CD1c-positive myeloid dendritic cell (primary cell): ENCODE measurements at regions not wholly inside any gene's neighbourhood (a gene's known extent, or its start where the extent isn't known, plus 50 kb on each side); places are given as distances from the start of the nearest gene placed in this dataset.
"Not testable (repeated sequence)": the region's sequence is repeated elsewhere in the genome, so short reads cannot be mapped to it uniquely, and the experiment has no call there.

Source experiments
- DNase-seq: peaks from one replicate; pipeline ENCODE4 v3.0.0-alpha.2; 2016; ENCODE audit errors: extremely low spot score

DNA sequence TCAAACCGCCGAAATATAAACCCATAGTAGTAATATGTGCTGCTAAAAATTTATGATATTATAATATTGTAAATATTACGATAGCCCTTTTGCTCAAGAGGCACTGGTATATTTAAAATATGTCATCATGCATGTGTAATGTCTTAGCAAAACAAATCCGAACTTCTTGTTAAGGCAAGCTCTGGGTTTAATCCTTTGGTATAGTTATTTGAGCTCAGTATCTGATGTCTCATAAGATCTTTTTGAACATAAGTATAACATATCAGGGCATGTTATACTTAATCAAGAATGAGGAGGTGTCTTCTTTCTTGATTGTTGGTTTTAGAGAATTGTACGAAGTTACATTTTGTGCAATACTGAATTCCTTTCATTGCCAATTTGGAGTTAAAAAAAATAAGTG is 154.1 kb upstream of the CBLB start:
- DNase-seq, result no peak

GRCh38 chr3:106025151-106025722 is 156.4 kb upstream of the CBLB start:
- no peak for DNase-seq

- DNase-seq, result no peak
These were observed 161.3 kb upstream of the CBLB start for GRCh38 chr3:106029954-106030626.

- DNase-seq, result no peak
These were observed 161.8 kb upstream of the CBLB start for GRCh38 chr3:106030627-106030963.

- DNase-seq, result no peak
These were observed 163.7 kb upstream of the CBLB start for GRCh38 chr3:106032479-106032878.

GRCh38 chr3:106033654-106034053 is 164.8 kb upstream of the CBLB start:
- no peak for DNase-seq

DNA sequence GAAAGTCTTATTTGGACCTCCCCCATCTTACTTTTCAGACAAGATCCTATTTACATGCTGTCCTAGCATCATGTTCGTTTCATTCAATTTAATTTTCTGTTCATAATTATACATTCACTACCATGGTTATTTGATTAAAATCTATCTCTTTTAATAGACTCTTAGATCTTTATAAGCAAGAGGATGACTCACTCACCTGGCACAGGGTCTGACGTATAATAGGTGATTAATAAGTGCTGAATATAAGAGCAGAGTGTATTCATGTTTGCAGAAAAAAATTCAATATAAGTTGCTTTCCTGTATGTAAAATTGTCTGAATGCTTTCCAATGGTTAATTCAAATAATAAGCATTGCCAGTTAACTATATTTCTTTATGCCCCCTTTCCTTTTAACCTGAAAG is 165.5 kb upstream of the CBLB start:
- no peak for DNase-seq

GRCh38 chr3:106035619-106036018 is 166.8 kb upstream of the CBLB start:
- no peak for DNase-seq

DNA sequence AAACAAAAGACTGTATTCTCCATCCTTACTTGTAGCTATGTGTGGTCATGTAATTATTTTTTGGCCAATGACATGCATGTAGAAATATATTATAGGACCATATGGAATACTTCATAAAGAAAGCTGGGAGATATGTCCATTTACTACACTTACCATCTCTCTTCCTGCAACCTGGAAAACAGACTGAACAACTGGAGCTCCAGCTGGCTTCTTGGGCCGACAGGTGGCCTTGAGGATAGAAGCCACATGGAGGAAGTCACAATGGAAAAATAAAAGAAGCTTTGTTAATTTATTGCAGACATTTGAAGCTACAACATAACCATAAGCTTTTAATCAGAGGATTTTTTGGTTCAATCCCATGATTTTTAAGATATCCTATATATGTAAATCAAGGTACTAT is 167.9 kb upstream of the CBLB start:
- no peak for DNase-seq

- no peak for DNase-seq
These were observed 178.4 kb upstream of the CBLB start for GRCh38 chr3:106047221-106047620.

GRCh38 chr3:106048946-106049481 is 180.2 kb upstream of the CBLB start:
- DNase-seq, result no peak

- DNase-seq, result no peak
These were observed 181.0 kb upstream of the CBLB start for GRCh38 chr3:106049821-106050220.

DNA sequence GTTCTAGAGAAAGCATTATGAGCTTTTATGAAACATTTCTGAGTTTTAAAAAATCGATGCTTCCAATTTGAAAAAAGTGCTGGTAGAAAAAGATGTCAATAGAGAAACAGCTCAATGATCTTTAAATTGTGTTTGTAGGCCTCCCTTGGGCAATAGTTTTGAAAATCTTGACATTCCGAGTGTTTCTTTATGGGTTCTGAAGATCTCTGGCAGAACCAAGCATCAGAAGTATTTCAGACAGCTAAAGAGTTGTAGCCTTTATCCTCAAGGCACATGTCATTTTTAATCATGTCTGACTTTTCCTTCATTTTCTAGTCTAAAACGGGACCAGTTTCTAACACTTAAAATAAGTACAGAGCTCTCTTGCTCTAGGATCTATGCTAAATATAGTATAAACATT is 188.1 kb upstream of the CBLB start:
- DNase-seq, result no peak

- DNase-seq, result no peak
These were observed 189.7 kb upstream of the CBLB start for GRCh38 chr3:106058475-106058874.

- DNase-seq, result no peak
These were observed 191.2 kb upstream of the CBLB start for GRCh38 chr3:106059953-106060517.

DNA sequence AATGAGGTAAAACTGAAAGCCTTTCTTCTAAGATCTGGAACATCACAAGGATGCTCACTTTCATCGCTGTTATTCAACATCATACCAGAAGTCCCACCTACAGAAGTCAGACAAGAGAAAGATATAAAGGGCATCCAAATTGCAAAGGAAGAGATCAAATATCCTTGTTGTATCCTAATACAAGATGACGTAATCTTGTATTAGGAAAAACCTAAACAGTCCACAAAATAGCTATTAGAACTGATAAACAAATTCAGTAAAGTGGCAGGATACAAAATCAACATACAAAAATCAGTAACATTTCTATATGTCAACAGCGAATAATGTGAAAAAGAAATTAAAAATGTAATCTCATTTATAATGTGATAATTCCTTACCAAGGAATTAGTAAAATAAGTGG is 195.1 kb upstream of the CBLB start:
- DNase-seq, result no peak

- no peak for DNase-seq
These were observed 197.0 kb upstream of the CBLB start for GRCh38 chr3:106065831-106066230.

- no peak for DNase-seq
These were observed 198.9 kb upstream of the CBLB start for GRCh38 chr3:106067711-106068110.

- DNase-seq, result no peak
These were observed 199.6 kb upstream of the CBLB start for GRCh38 chr3:106068381-106068780.

DNA sequence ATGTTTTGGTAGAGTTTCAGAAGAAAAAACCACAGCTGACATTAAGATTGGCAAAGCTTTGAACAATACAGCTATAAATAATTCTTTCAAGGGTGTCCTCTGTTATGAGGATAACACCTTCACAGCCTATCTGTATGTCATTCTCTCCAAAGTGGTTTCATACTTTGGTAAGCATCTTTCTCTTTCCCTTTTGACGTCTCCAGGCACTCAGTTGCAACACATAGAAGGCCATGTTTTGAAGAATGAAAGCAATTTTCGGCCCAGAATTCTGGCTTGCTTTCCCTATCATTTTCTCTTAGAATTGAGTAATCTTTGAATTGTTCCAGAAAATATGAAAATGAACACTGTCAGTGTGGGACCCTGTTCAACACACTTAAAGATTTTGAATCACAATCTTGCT is 200.0 kb upstream of the CBLB start:
- no peak for DNase-seq

- DNase-seq, result no peak
These were observed 201.4 kb upstream of the CBLB start for GRCh38 chr3:106070187-106070586.

- DNase-seq, result no peak
These were observed 202.5 kb upstream of the CBLB start for GRCh38 chr3:106071306-106071705.

DNA sequence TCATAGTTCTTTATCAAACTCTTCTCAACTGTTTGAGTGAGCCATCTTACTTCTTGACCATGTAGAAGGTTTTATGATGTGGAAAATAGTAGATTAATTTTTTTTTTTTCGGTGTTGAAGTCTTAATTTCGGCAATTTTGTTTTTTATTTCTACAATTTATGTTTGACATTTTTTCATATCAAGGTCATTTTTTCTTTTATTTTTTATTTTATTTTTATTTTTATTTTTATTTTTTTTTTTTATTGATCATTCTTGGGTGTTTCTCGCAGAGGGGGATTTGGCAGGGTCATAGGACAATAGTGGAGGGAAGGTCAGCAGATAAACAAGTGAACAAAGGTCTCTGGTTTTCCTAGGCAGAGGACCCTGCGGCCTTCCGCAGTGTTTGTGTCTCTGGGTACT is 203.8 kb upstream of the CBLB start:
- DNase-seq, result not testable (repeated sequence)

- not testable (repeated sequence) for DNase-seq
These were observed 205.0 kb upstream of the CBLB start for GRCh38 chr3:106073806-106074205.
